HEK293 (cell line): ENCODE measurements at regions not wholly inside any gene's neighbourhood (a gene's known extent, or its start where the extent isn't known, plus 50 kb on each side); places are given as distances from the start of the nearest gene placed in this dataset.

Experiments
- ATF2 ChIP-seq: fragments of 450-650 bp; formaldehyde crosslinking; IDR thresholded peaks from 2 replicates; pipeline ENCODE4 v1.5.1; 2016; ENCODE audit warnings: missing biosample characterization, missing genetic modification characterization, low read depth
- BCL11A ChIP-seq: fragments of 450-650 bp; formaldehyde crosslinking; IDR thresholded peaks from 2 replicates; pipeline ENCODE4 v1.5.1; 2016; ENCODE audit warnings: low read depth, missing biosample characterization, missing genetic modification characterization
- BCL6B ChIP-seq: fragments of 450-650 bp; formaldehyde crosslinking; IDR thresholded peaks from 2 replicates; pipeline ENCODE4 v1.5.1; 2017; ENCODE audit warnings: missing biosample characterization, missing genetic modification characterization
- CTCF ChIP-seq: fragments of 450-650 bp; formaldehyde crosslinking; IDR thresholded peaks from 2 replicates; pipeline ENCODE4 v1.5.1; 2016; ENCODE audit warnings: missing biosample characterization, missing genetic modification characterization
- HOXA7 ChIP-seq: sonication (generic); formaldehyde crosslinking; IDR thresholded peaks from 2 replicates; pipeline ENCODE4 v1.8.1; 2022; ENCODE audit warnings: missing genetic modification reagents, borderline replicate concordance
- SALL2 ChIP-seq: fragments of 450-650 bp; formaldehyde crosslinking; IDR thresholded peaks from 2 replicates; pipeline ENCODE4 v1.5.0; 2017; ENCODE audit warnings: missing biosample characterization, mild to moderate bottlenecking, missing genetic modification characterization, borderline replicate concordance
- YY1 ChIP-seq: fragments of 450-650 bp; formaldehyde crosslinking; IDR thresholded peaks from 2 replicates; pipeline ENCODE4 v1.5.1; 2018; ENCODE audit warnings: missing biosample characterization, missing genetic modification characterization
- ZNF580 ChIP-seq: fragments of 450-650 bp; formaldehyde crosslinking; IDR thresholded peaks from 2 replicates; pipeline ENCODE4 v1.5.1; 2016; ENCODE audit warnings: missing biosample characterization, missing genetic modification characterization

- TF ChIP-seq CTCF (no peak), ATF2 (tag by site-specific recombination) (no peak), SALL2 (tag by site-specific recombination) (no peak), ZNF580 (tag by site-specific recombination) (no peak), HOXA7 (CRISPR knock-in tag) (no peak), BCL6B (tag by site-specific recombination) (no peak), YY1 (no peak), BCL11A (tag by site-specific recombination) (no peak)
Observed at GRCh38 chr11:15519911-15520310, 405.2 kb downstream of the INSC start.
